ENCODE measurements at regions not wholly inside any gene's neighbourhood (a gene's known extent, or its start where the extent isn't known, plus 50 kb on each side); places are given as distances from the start of the nearest gene placed in this dataset.

DNA sequence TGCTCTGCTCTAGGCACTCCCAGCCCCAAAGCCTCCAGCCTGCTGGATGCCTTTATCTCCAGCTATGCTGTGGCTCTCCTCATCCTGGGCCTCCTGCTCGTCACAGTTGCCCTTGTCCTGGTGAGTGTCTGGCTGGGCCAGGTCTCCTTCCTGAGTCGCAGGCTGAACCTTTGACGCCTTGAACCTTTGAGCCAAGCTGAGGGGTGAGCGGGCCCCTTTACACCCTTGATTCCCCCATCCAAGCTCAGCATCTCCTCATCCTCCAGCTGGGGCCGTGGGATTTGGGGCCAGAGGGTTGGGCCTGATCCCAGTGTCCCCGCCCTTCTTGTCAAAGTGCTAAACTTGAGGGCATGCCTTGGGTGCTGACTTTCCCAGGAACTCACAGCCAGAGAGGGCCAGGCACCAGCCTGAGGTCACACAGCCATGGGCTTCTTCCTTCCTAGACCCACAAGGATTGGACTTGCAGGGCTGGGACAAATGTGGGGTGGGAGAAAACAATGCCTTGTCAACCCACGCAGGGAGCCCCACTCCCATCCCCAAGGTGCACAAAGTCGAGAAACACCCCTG is 137.0 kb downstream of the TBC1D2B start:
- Histone ChIP-seq H2AFZ (ENCODE audit: low read length) (no peak overlapping the region), H3K4me2 (ENCODE audit: low read depth, low read length) (peak overlapping the region; percentile 48), H3K4me3 (replicated peaks in 1 of 3; ENCODE audit: insufficient read depth in 1 of 3, low read depth in 2 of 3, low read length in 3 of 3) (peak overlapping the region in 1 of 3 experiments; percentile 44; a peak in 2 of 6 replicates), H3K9me3 (ENCODE audit: low read length) (no peaks in the 10 kb centered on the region), H3K4me1 (ENCODE audit: insufficient read depth, low read length) (peaks cover 67% of the 10 kb centered on the region), H3K36me3 (replicated peaks in 1 of 2; ENCODE audit: control insufficient read depth in 1 of 2, insufficient read depth in 2 of 2, low read length in 2 of 2) (no peaks in the 10 kb centered on the region), H3K27ac (ENCODE audit: extremely low read length, insufficient read depth, low read length) (peak overlapping the region; percentile 64), H3K27me3 (ENCODE audit: control insufficient read depth in 1 of 2, insufficient read depth in 2 of 2, low read length in 2 of 2) (no peaks in the 10 kb centered on the region), H3K9ac (ENCODE audit: insufficient read depth, low read depth, low read length) (no peak overlapping the region; the same call in 1 of the 2 replicates), H3K79me2 (ENCODE audit: insufficient read depth, low read length) (peaks cover 3% of the 10 kb centered on the region), H4K20me1 (ENCODE audit: insufficient read depth, low read length) (no peaks in the 10 kb centered on the region)
- FAIRE-seq = no peak
- no TSS peak for BruUV-seq (replicated peaks)
- in situ Hi-C loops (cut with HindIII; ENCODE audit: extremely low pct_ligation_motif_present, low pct_unique_long_range_greater_than_20kb) = no loop called here
- CTCF ChIA-PET (ENCODE audit: low intra/inter-chr PET ratio, low total read pairs) = no interaction called here
- no peak for ATAC-seq
- intact Hi-C loops (cut with micrococcal nuclease; ENCODE audit: unreplicated experiment) = no loop called here
- no peak for TF ChIP-seq ZNF737 (CRISPR knock-in tag; IDR thresholded peaks at IDR 0.05; ENCODE audit: borderline replicate concordance)
- TF ChIP-seq ZNF768 (CRISPR knock-in tag; IDR thresholded peaks at IDR 0.05) = peak; percentile 97
- TF ChIP-seq ZNF879 (CRISPR knock-in tag; IDR thresholded peaks at IDR 0.05) = no peak
- TF ChIP-seq, protein P1, sequence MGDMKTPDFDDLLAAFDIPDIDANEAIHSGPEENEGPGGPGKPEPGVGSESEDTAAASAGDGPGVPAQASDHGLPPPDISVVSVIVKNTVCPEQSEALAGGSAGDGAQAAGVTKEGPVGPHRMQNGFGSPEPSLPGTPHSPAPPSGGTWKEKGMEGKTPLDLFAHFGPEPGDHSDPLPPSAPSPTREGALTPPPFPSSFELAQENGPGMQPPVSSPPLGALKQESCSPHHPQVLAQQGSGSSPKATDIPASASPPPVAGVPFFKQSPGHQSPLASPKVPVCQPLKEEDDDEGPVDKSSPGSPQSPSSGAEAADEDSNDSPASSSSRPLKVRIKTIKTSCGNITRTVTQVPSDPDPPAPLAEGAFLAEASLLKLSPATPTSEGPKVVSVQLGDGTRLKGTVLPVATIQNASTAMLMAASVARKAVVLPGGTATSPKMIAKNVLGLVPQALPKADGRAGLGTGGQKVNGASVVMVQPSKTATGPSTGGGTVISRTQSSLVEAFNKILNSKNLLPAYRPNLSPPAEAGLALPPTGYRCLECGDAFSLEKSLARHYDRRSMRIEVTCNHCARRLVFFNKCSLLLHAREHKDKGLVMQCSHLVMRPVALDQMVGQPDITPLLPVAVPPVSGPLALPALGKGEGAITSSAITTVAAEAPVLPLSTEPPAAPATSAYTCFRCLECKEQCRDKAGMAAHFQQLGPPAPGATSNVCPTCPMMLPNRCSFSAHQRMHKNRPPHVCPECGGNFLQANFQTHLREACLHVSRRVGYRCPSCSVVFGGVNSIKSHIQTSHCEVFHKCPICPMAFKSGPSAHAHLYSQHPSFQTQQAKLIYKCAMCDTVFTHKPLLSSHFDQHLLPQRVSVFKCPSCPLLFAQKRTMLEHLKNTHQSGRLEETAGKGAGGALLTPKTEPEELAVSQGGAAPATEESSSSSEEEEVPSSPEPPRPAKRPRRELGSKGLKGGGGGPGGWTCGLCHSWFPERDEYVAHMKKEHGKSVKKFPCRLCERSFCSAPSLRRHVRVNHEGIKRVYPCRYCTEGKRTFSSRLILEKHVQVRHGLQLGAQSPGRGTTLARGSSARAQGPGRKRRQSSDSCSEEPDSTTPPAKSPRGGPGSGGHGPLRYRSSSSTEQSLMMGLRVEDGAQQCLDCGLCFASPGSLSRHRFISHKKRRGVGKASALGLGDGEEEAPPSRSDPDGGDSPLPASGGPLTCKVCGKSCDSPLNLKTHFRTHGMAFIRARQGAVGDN (CRISPR knock-in tag; IDR thresholded peaks at IDR 0.05) = 0 out of 2 replicates have a peak, but pooled peaks have one; percentile 8
- TF ChIP-seq ELF3 (CRISPR knock-in tag; IDR thresholded peaks at IDR 0.05) = no peak
- TF ChIP-seq ZNF501 (CRISPR knock-in tag; IDR thresholded peaks at IDR 0.05) = no peak
- no peak for TF ChIP-seq KLF11 (CRISPR knock-in tag; IDR thresholded peaks at IDR 0.05)
- TF ChIP-seq ZMYM3 (CRISPR knock-in tag; IDR thresholded peaks at IDR 0.05) = peak; percentile 32; the same call in 1 of the 2 replicates
- WGBS (ENCODE audit: low lambda C conversion rate) = 65% methylated on average over 7 of the region's 8 CpGs
- DNase-seq (ENCODE audit: low spot score) = no peak
- POLR2A ChIA-PET = no interaction called here
